Ovary (tissue), 3 donors: ENCODE measurements at regions not wholly inside any gene's neighbourhood (a gene's known extent, or its start where the extent isn't known, plus 50 kb on each side); places are given as distances from the start of the nearest gene placed in this dataset.

Experiments
- EP300 ChIP-seq: sonication (generic); formaldehyde crosslinking; IDR thresholded peaks from one replicate; pipeline ENCODE4 v1.6.1; 2017; ENCODE audit warnings: antibody characterized with exemption
- POLR2A ChIP-seq: fragments of 450-650 bp; IDR thresholded peaks from one replicate; pipeline ENCODE4 v1.6.1; 2017; ENCODE audit warnings: antibody characterized with exemption, mild to moderate bottlenecking, moderate library complexity
- TF ChIP-seq, protein P1 (sequence below), 3 donors: fragments of 450-650 bp in 2 of 3; fragments of 200-600 bp in 1 of 3; IDR thresholded peaks; one replicate each; pipeline versions ENCODE4 v1.5.1 to v1.8.0; 2016 to 2022; ENCODE audit warnings: antibody characterized with exemption in 3 of 3, mild to moderate bottlenecking in 1 of 3
- donor health status: DM: no; HTN: no; CAD: no.

DNA sequence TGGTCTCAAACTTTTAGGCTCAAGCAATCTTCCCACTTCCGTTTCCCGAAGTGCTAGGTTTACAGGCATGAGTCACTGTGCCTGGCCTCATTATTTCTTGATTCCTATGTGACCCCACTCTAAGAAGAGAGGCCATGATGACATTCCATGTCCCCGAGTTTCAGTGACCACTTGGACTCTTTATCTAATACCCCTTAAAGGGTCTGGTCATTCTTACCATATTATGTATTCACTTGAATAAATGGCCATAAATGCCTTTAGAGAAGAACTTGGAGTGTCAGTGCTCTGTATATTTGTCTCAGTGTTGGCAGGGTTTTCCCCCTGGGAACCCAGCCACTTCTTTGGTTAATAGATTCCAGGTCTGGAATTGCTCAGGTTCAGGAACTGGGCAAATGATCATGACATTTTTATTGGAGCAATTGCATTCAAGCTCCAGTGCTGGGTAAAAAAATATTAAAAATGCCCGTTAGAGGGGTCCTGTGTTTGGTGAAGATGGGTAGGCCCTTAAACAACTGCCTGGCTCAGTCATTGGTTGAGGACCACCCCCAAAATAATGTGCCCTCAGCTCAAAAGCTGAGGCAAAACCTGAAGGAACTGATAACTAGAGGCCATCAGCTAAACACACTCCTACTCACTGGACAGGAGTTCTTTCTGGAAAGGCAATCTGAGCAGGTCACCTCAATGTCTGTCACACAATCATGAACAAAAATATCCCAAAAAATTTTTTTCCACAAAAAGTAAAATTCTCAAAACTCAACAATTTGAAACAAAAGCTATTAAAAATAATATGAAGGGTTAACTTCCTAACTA is 186.6 kb upstream of the ZNF608 start:
- TF ChIP-seq, protein P1, sequence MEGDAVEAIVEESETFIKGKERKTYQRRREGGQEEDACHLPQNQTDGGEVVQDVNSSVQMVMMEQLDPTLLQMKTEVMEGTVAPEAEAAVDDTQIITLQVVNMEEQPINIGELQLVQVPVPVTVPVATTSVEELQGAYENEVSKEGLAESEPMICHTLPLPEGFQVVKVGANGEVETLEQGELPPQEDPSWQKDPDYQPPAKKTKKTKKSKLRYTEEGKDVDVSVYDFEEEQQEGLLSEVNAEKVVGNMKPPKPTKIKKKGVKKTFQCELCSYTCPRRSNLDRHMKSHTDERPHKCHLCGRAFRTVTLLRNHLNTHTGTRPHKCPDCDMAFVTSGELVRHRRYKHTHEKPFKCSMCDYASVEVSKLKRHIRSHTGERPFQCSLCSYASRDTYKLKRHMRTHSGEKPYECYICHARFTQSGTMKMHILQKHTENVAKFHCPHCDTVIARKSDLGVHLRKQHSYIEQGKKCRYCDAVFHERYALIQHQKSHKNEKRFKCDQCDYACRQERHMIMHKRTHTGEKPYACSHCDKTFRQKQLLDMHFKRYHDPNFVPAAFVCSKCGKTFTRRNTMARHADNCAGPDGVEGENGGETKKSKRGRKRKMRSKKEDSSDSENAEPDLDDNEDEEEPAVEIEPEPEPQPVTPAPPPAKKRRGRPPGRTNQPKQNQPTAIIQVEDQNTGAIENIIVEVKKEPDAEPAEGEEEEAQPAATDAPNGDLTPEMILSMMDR (IDR thresholded peaks at IDR 0.05) = no peak
- TF ChIP-seq POLR2A (no peak), EP300 (no peak)
